OCI-LY3 (cell line): ENCODE measurements at regions not wholly inside any gene's neighbourhood (a gene's known extent, or its start where the extent isn't known, plus 50 kb on each side); places are given as distances from the start of the nearest gene placed in this dataset.

Experiments
- EZH2phosphoT487 ChIP-seq: fragments of 200-600 bp; shearing (Covaris generic); IDR thresholded peaks from 2 replicates; pipeline ENCODE4 v1.6.1; 2018; ENCODE audit warnings: antibody characterized with exemption, mixed run types, low read depth
- TF ChIP-seq, protein P1 (sequence below): fragments of 200-600, 300-600 bp; sonication (generic); IDR thresholded peaks from 2 replicates; pipeline ENCODE4 v1.5.1; 2014; ENCODE audit warnings: antibody characterized with exemption, low read length, low read depth

- TF ChIP-seq, protein P1, sequence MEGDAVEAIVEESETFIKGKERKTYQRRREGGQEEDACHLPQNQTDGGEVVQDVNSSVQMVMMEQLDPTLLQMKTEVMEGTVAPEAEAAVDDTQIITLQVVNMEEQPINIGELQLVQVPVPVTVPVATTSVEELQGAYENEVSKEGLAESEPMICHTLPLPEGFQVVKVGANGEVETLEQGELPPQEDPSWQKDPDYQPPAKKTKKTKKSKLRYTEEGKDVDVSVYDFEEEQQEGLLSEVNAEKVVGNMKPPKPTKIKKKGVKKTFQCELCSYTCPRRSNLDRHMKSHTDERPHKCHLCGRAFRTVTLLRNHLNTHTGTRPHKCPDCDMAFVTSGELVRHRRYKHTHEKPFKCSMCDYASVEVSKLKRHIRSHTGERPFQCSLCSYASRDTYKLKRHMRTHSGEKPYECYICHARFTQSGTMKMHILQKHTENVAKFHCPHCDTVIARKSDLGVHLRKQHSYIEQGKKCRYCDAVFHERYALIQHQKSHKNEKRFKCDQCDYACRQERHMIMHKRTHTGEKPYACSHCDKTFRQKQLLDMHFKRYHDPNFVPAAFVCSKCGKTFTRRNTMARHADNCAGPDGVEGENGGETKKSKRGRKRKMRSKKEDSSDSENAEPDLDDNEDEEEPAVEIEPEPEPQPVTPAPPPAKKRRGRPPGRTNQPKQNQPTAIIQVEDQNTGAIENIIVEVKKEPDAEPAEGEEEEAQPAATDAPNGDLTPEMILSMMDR: no peak
- no peak for TF ChIP-seq EZH2phosphoT487
Measured at GRCh38 chr22:49042066-49042465, 785.6 kb downstream of the BRD1 start.
